ENCODE measurements at regions not wholly inside any gene's neighbourhood (a gene's known extent, or its start where the extent isn't known, plus 50 kb on each side); places are given as distances from the start of the nearest gene placed in this dataset.

GRCh38 chr2:183375821-183376220 lies 251.6 kb downstream of the NUP35 start:
- no peaks in the 10 kb centered on the region for H3K27me3 Mint-ChIP-seq

GRCh38 chr2:183383854-183384253 lies 259.6 kb downstream of the NUP35 start:
- Mint-ChIP-seq H3K36me3 (no peaks in the 10 kb centered on the region), H3K9me3 (peaks cover 20% of the 10 kb centered on the region), H3K4me1 (no peaks in the 10 kb centered on the region), H3K27ac (no peak overlapping the region), H3K27me3 (no peaks in the 10 kb centered on the region), H3K4me3 (no peak overlapping the region)
- peak; percentile 50 for ATAC-seq

More at GRCh38 chr2:183375821-183376220, 251.6 kb downstream of the NUP35 start:
- H3K4me3 Mint-ChIP-seq, result no peak overlapping the region
- H3K4me1 Mint-ChIP-seq, result no peaks in the 10 kb centered on the region
- no peak for ATAC-seq
- peaks cover 3% of the 10 kb centered on the region for H3K9me3 Mint-ChIP-seq
- H3K27ac Mint-ChIP-seq, result no peak overlapping the region
- no peaks in the 10 kb centered on the region for H3K36me3 Mint-ChIP-seq

GRCh38 chr2:183389546-183390080 lies 265.4 kb downstream of the NUP35 start:
- H3K27me3 Mint-ChIP-seq, result no peaks in the 10 kb centered on the region
- no peaks in the 10 kb centered on the region for H3K4me1 Mint-ChIP-seq
- no peaks in the 10 kb centered on the region for H3K36me3 Mint-ChIP-seq
- H3K27ac Mint-ChIP-seq, result no peak overlapping the region
- ATAC-seq, result no peak
- H3K9me3 Mint-ChIP-seq, result peaks cover 33% of the 10 kb centered on the region
- H3K4me3 Mint-ChIP-seq, result no peak overlapping the region

- H3K9me3 Mint-ChIP-seq, result peaks cover 36% of the 10 kb centered on the region
- H3K4me3 Mint-ChIP-seq, result no peak overlapping the region
- no peak overlapping the region for H3K27ac Mint-ChIP-seq
Measured at GRCh38 chr2:183390109-183390508, 265.9 kb downstream of the NUP35 start.

GRCh38 chr2:183404392-183404791 lies 280.1 kb downstream of the NUP35 start:
- H3K27ac Mint-ChIP-seq, result no peak overlapping the region
- no peaks in the 10 kb centered on the region for H3K27me3 Mint-ChIP-seq
- no peaks in the 10 kb centered on the region for H3K4me1 Mint-ChIP-seq
- H3K9me3 Mint-ChIP-seq, result peaks cover 5% of the 10 kb centered on the region
- no peaks in the 10 kb centered on the region for H3K36me3 Mint-ChIP-seq
- H3K4me3 Mint-ChIP-seq, result no peak overlapping the region
- ATAC-seq, result no peak

More at GRCh38 chr2:183390109-183390508, 265.9 kb downstream of the NUP35 start:
- H3K4me1 Mint-ChIP-seq, result no peaks in the 10 kb centered on the region
- no peaks in the 10 kb centered on the region for H3K36me3 Mint-ChIP-seq
- ATAC-seq, result peak; percentile 31
- H3K27me3 Mint-ChIP-seq, result no peaks in the 10 kb centered on the region

- no peaks in the 10 kb centered on the region for H3K36me3 Mint-ChIP-seq
- no peak for ATAC-seq
- H3K4me3 Mint-ChIP-seq, result no peak overlapping the region
- no peaks in the 10 kb centered on the region for H3K4me1 Mint-ChIP-seq
- H3K27ac Mint-ChIP-seq, result no peak overlapping the region
- peaks cover 2% of the 10 kb centered on the region for H3K9me3 Mint-ChIP-seq
- H3K27me3 Mint-ChIP-seq, result no peaks in the 10 kb centered on the region
Measured at GRCh38 chr2:183408562-183408961, 284.3 kb downstream of the NUP35 start.

- no peak overlapping the region for H3K27ac Mint-ChIP-seq
Measured at GRCh38 chr2:183409662-183410061, 285.4 kb downstream of the NUP35 start.

GRCh38 chr2:183416753-183417152 lies 292.5 kb downstream of the NUP35 start:
- ATAC-seq, result no peak
- H3K27ac Mint-ChIP-seq, result no peak overlapping the region
- no peaks in the 10 kb centered on the region for H3K9me3 Mint-ChIP-seq
- H3K27me3 Mint-ChIP-seq, result no peaks in the 10 kb centered on the region
- H3K4me3 Mint-ChIP-seq, result no peak overlapping the region
- no peaks in the 10 kb centered on the region for H3K4me1 Mint-ChIP-seq
- H3K36me3 Mint-ChIP-seq, result no peaks in the 10 kb centered on the region

More at GRCh38 chr2:183409662-183410061, 285.4 kb downstream of the NUP35 start:
- Mint-ChIP-seq H3K36me3 (no peaks in the 10 kb centered on the region), H3K9me3 (no peaks in the 10 kb centered on the region), H3K4me3 (no peak overlapping the region), H3K4me1 (no peaks in the 10 kb centered on the region), H3K27me3 (no peaks in the 10 kb centered on the region)
- ATAC-seq, result no peak

GRCh38 chr2:183426825-183427224 lies 302.6 kb downstream of the NUP35 start:
- H3K9me3 Mint-ChIP-seq, result peaks cover 7% of the 10 kb centered on the region
- H3K27me3 Mint-ChIP-seq, result no peaks in the 10 kb centered on the region
- H3K27ac Mint-ChIP-seq, result no peak overlapping the region
- no peaks in the 10 kb centered on the region for H3K4me1 Mint-ChIP-seq
- H3K36me3 Mint-ChIP-seq, result no peaks in the 10 kb centered on the region
- ATAC-seq, result no peak
- no peak overlapping the region for H3K4me3 Mint-ChIP-seq

GRCh38 chr2:183427558-183427957 lies 303.3 kb downstream of the NUP35 start:
- no peaks in the 10 kb centered on the region for H3K27me3 Mint-ChIP-seq
- H3K9me3 Mint-ChIP-seq, result peaks cover 7% of the 10 kb centered on the region
- no peaks in the 10 kb centered on the region for H3K36me3 Mint-ChIP-seq
- no peak overlapping the region for H3K27ac Mint-ChIP-seq
- no peak for ATAC-seq
- no peak overlapping the region for H3K4me3 Mint-ChIP-seq
- H3K4me1 Mint-ChIP-seq, result no peaks in the 10 kb centered on the region

GRCh38 chr2:183428881-183429280 lies 304.6 kb downstream of the NUP35 start:
- peaks cover 7% of the 10 kb centered on the region for H3K9me3 Mint-ChIP-seq
- H3K27ac Mint-ChIP-seq, result no peak overlapping the region
- no peaks in the 10 kb centered on the region for H3K27me3 Mint-ChIP-seq
- no peak overlapping the region for H3K4me3 Mint-ChIP-seq
- ATAC-seq, result no peak
- no peaks in the 10 kb centered on the region for H3K4me1 Mint-ChIP-seq
- H3K36me3 Mint-ChIP-seq, result no peaks in the 10 kb centered on the region

GRCh38 chr2:183438541-183438940 lies 314.3 kb downstream of the NUP35 start:
- no peaks in the 10 kb centered on the region for H3K4me1 Mint-ChIP-seq
- peaks cover 2% of the 10 kb centered on the region for H3K9me3 Mint-ChIP-seq
- H3K4me3 Mint-ChIP-seq, result no peak overlapping the region
- no peaks in the 10 kb centered on the region for H3K27me3 Mint-ChIP-seq
- no peak for ATAC-seq
- no peak overlapping the region for H3K27ac Mint-ChIP-seq
- H3K36me3 Mint-ChIP-seq, result no peaks in the 10 kb centered on the region

- Mint-ChIP-seq H3K4me3 (no peak overlapping the region), H3K27me3 (no peaks in the 10 kb centered on the region), H3K27ac (no peak overlapping the region), H3K9me3 (no peaks in the 10 kb centered on the region), H3K4me1 (no peaks in the 10 kb centered on the region), H3K36me3 (no peaks in the 10 kb centered on the region)
- no peak for ATAC-seq
Measured at GRCh38 chr2:183455056-183455455, 330.8 kb downstream of the NUP35 start.

- no peak for ATAC-seq
- no peaks in the 10 kb centered on the region for H3K4me1 Mint-ChIP-seq
- H3K36me3 Mint-ChIP-seq, result no peaks in the 10 kb centered on the region
- no peaks in the 10 kb centered on the region for H3K27me3 Mint-ChIP-seq
- no peak overlapping the region for H3K27ac Mint-ChIP-seq
- H3K9me3 Mint-ChIP-seq, result no peaks in the 10 kb centered on the region
- no peak overlapping the region for H3K4me3 Mint-ChIP-seq
Measured at GRCh38 chr2:183456177-183456576, 331.9 kb downstream of the NUP35 start.

GRCh38 chr2:183458460-183458859 lies 334.2 kb downstream of the NUP35 start:
- Mint-ChIP-seq H3K4me1 (no peaks in the 10 kb centered on the region), H3K36me3 (no peaks in the 10 kb centered on the region), H3K9me3 (no peaks in the 10 kb centered on the region), H3K27ac (no peak overlapping the region), H3K4me3 (no peak overlapping the region), H3K27me3 (no peaks in the 10 kb centered on the region)
- ATAC-seq, result no peak

GRCh38 chr2:183459466-183459865 lies 335.2 kb downstream of the NUP35 start:
- H3K9me3 Mint-ChIP-seq, result no peaks in the 10 kb centered on the region
- H3K27ac Mint-ChIP-seq, result no peak overlapping the region
- H3K27me3 Mint-ChIP-seq, result no peaks in the 10 kb centered on the region
- ATAC-seq, result no peak
- no peaks in the 10 kb centered on the region for H3K4me1 Mint-ChIP-seq
- H3K4me3 Mint-ChIP-seq, result no peak overlapping the region
- no peaks in the 10 kb centered on the region for H3K36me3 Mint-ChIP-seq

GRCh38 chr2:183463821-183464220 lies 339.6 kb downstream of the NUP35 start:
- no peaks in the 10 kb centered on the region for H3K4me1 Mint-ChIP-seq
- no peak overlapping the region for H3K4me3 Mint-ChIP-seq
- no peaks in the 10 kb centered on the region for H3K9me3 Mint-ChIP-seq
- no peaks in the 10 kb centered on the region for H3K36me3 Mint-ChIP-seq
- H3K27me3 Mint-ChIP-seq, result no peaks in the 10 kb centered on the region
- no peak for ATAC-seq
- no peak overlapping the region for H3K27ac Mint-ChIP-seq

Measured in stimulated activated memory B cell treated with anti-CD40 and anti-IgM and Interleukin-4, amounts not matched to agents 10 μg/mL and 1 μg/mL and 100 μg/mL, for 72 hours (primary cell).